ENCODE measurements at regions not wholly inside any gene's neighbourhood (a gene's known extent, or its start where the extent isn't known, plus 50 kb on each side); places are given as distances from the start of the nearest gene placed in this dataset.

DNA sequence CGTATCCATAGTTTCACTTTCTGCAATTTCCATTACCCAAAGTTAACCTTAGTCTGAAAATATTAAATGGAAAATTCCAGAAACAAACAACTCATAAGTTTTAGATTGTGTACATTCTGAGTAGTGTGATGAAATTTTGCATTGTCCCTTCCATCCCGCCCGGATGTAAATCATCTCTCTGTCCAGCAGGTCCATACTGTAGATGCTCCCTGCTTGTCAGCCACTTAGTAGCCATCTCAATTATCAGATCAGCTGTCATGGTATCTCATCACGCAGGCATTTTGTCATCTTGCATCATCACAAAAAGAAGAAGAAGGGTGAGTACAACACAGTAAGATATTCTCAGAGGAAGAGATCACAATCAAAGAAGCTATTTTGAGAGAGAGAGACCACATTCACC, 185.0 kb upstream of the STK17B start:
- no peak for TF ChIP-seq POLR2A (IDR thresholded peaks at IDR 0.05)
- TF ChIP-seq, protein P1, sequence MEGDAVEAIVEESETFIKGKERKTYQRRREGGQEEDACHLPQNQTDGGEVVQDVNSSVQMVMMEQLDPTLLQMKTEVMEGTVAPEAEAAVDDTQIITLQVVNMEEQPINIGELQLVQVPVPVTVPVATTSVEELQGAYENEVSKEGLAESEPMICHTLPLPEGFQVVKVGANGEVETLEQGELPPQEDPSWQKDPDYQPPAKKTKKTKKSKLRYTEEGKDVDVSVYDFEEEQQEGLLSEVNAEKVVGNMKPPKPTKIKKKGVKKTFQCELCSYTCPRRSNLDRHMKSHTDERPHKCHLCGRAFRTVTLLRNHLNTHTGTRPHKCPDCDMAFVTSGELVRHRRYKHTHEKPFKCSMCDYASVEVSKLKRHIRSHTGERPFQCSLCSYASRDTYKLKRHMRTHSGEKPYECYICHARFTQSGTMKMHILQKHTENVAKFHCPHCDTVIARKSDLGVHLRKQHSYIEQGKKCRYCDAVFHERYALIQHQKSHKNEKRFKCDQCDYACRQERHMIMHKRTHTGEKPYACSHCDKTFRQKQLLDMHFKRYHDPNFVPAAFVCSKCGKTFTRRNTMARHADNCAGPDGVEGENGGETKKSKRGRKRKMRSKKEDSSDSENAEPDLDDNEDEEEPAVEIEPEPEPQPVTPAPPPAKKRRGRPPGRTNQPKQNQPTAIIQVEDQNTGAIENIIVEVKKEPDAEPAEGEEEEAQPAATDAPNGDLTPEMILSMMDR (IDR thresholded peaks at IDR 0.05), result no peak
- TF ChIP-seq POLR2AphosphoS5 (IDR thresholded peaks at IDR 0.05), result no peak
